Neuronal stem cell (in vitro differentiated cells): ENCODE measurements at regions not wholly inside any gene's neighbourhood (a gene's known extent, or its start where the extent isn't known, plus 50 kb on each side); places are given as distances from the start of the nearest gene placed in this dataset.

Experiments
- DNase-seq: peaks from one replicate; pipeline ENCODE4 v3.0.0-alpha.2; 2013; ENCODE audit warnings: low spot score
- H2AFZ ChIP-seq: one replicate; pipeline ENCODE4 v1.6.1; 2013; ENCODE audit warnings: mild to moderate bottlenecking, low read length, inconsistent platforms
- H2AK5ac ChIP-seq: 2 replicates; pipeline ENCODE4 v1.6.1; 2013; ENCODE audit warnings: low read depth, mild to moderate bottlenecking, inconsistent platforms, low read length, moderate library complexity, mixed read lengths
- H2BK120ac ChIP-seq: 2 replicates; pipeline ENCODE4 v1.6.1; 2013; ENCODE audit warnings: low read depth, mild to moderate bottlenecking, inconsistent platforms, low read length, moderate library complexity, mixed read lengths
- H2BK12ac ChIP-seq: one replicate; pipeline ENCODE4 v1.6.1; 2013; ENCODE audit warnings: low read length, inconsistent platforms
- H2BK15ac ChIP-seq: 2 replicates; pipeline ENCODE4 v1.6.1; 2013; ENCODE audit warnings: mild to moderate bottlenecking, low read length, inconsistent platforms, mixed read lengths
- H2BK5ac ChIP-seq: one replicate; pipeline ENCODE4 v1.6.1; 2013; ENCODE audit warnings: inconsistent platforms, mild to moderate bottlenecking, low read length, moderate library complexity
- H3K14ac ChIP-seq: one replicate; pipeline ENCODE4 v1.6.1; 2013; ENCODE audit warnings: low read length, inconsistent platforms
- H3K18ac ChIP-seq: 2 replicates; pipeline ENCODE4 v1.6.1; 2013; ENCODE audit warnings: low read length, inconsistent platforms
- H3K23ac ChIP-seq: 2 replicates; pipeline ENCODE4 v1.6.1; 2013; ENCODE audit warnings: low read depth, mild to moderate bottlenecking, mixed read lengths, low read length, inconsistent platforms; ENCODE audit not compliant: poor library complexity
- H3K27ac ChIP-seq: replicated peaks from 3 replicates; pipeline ENCODE4 v1.5.1; 2013; ENCODE audit warnings: low read length, inconsistent platforms
- H3K27me3 ChIP-seq, 3 experiments: 2 replicates each; pipeline ENCODE4 v1.6.1; 2013; ENCODE audit warnings: low read length in 3 of 3, mild to moderate bottlenecking in 2 of 3, inconsistent platforms in 1 of 3, low read depth in 1 of 3, mixed read lengths in 1 of 3, moderate library complexity in 1 of 3; ENCODE audit not compliant: control insufficient read depth in 3 of 3, insufficient read depth in 3 of 3
- H3K36me3 ChIP-seq, 2 donors: replicated peaks in 1 of 2; 2 replicates each; pipeline ENCODE4 v1.6.1; 2013; ENCODE audit warnings: low read length in 2 of 2; ENCODE audit not compliant: control insufficient read depth in 2 of 2, insufficient read depth in 2 of 2
- H3K4ac ChIP-seq: 2 replicates; pipeline ENCODE4 v1.6.1; 2013; ENCODE audit warnings: inconsistent platforms, mild to moderate bottlenecking, low read length, moderate library complexity
- H3K4me1 ChIP-seq, 2 donors: 1 replicate in 1 of 2; 2 replicates in 1 of 2; pipeline ENCODE4 v1.6.1; 2013; ENCODE audit warnings: low read length in 2 of 2, low read depth in 1 of 2; ENCODE audit not compliant: control insufficient read depth in 2 of 2, insufficient read depth in 1 of 2
- H3K4me2 ChIP-seq: one replicate; pipeline ENCODE4 v1.6.1; 2013; ENCODE audit warnings: mild to moderate bottlenecking, low read length, inconsistent platforms; ENCODE audit not compliant: insufficient read depth, poor library complexity, severe bottlenecking
- H3K4me3 ChIP-seq, 2 donors: 2 replicates each; pipeline ENCODE4 v1.5.1; 2013; ENCODE audit warnings: low read length in 2 of 2, mild to moderate bottlenecking in 2 of 2, inconsistent platforms in 1 of 2, moderate library complexity in 1 of 2
- H3K79me1 ChIP-seq: one replicate; pipeline ENCODE4 v1.6.1; 2013; ENCODE audit warnings: low read depth, mild to moderate bottlenecking, inconsistent platforms, low read length, moderate library complexity
- H3K9ac ChIP-seq: one replicate; pipeline ENCODE4 v1.6.1; 2013; ENCODE audit warnings: mild to moderate bottlenecking, low read depth, low read length, inconsistent platforms; ENCODE audit not compliant: poor library complexity
- H3K9me3 ChIP-seq, 2 donors: replicated peaks in 1 of 2; 2 replicates each; pipeline versions ENCODE3 to v1.6.1; 2013; ENCODE audit warnings: low read length in 2 of 2, mild to moderate bottlenecking in 2 of 2, inconsistent platforms in 1 of 2, low read depth in 1 of 2, mixed read lengths in 1 of 2, moderate library complexity in 1 of 2; ENCODE audit not compliant: control insufficient read depth in 2 of 2, insufficient read depth in 1 of 2
- H4K8ac ChIP-seq: one replicate; pipeline ENCODE4 v1.6.1; 2013; ENCODE audit warnings: low read depth, mild to moderate bottlenecking, inconsistent platforms, low read length, moderate library complexity
- H4K91ac ChIP-seq: one replicate; pipeline ENCODE4 v1.6.1; 2013; ENCODE audit warnings: low read length, low read depth, mild to moderate bottlenecking, inconsistent platforms; ENCODE audit not compliant: poor library complexity
- WGBS, 2 donors: extraction: QIAGEN DNeasy Blood & Tissue Kit; methylation state at CpG; one replicate each; pipeline ENCODE4 v1.1.7; 2013; ENCODE audit warnings: missing lambda C conversion rate in 2 of 2, mixed read lengths in 1 of 2; ENCODE audit not compliant: insufficient read length in 2 of 2, insufficient replicate concordance in 1 of 2; ENCODE audit errors: extremely low coverage in 2 of 2; 5-methylcytosine and 5-hydroxymethylcytosine counted together

DNA sequence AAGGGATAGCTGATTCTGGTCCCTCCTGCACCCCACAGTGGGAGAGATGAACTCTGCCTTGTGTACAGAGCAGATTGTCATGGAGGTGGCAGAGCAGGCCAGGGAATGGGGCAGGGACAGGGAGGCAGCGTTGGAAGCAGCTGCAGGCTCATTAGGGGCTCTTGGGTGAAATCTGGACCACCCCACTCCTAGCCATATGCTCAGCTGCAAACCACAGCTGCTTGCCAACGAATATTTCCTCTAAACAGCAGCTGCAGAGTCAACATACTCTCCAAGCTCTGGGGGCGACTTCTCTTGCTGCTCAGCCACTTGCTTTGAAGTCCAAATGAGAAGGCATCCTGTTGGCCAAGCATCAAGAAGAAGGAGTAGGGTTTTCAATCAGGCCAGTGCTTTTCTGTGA is 302.3 kb upstream of the AUTS2 start:
- no peak overlapping the region for H3K23ac ChIP-seq
- H4K91ac ChIP-seq = no peak overlapping the region
- H2BK120ac ChIP-seq = no peak overlapping the region
- H3K4me1 ChIP-seq = no peaks in the 10 kb centered on the region
- H4K8ac ChIP-seq = no peak overlapping the region
- H3K27me3 ChIP-seq = peaks cover 0 to 2% (median 0%) of the 10 kb centered on the region in 3 experiments
- no peak overlapping the region for H2BK5ac ChIP-seq
- no peak overlapping the region for H2BK15ac ChIP-seq
- H3K27ac ChIP-seq = no peak overlapping the region
- no peak for DNase-seq
- H2AK5ac ChIP-seq = no peak overlapping the region
- no peaks in the 10 kb centered on the region for H3K36me3 ChIP-seq
- no peak overlapping the region for H3K14ac ChIP-seq
- H3K79me1 ChIP-seq = no peaks in the 10 kb centered on the region
- H2BK12ac ChIP-seq = no peak overlapping the region
- H2AFZ ChIP-seq = no peak overlapping the region
- WGBS, 2 donors = no CpG with 5 or more reads among the region's 3 CpGs
- H3K9me3 ChIP-seq = no peaks in the 10 kb centered on the region
- no peak overlapping the region for H3K4ac ChIP-seq
- no peak overlapping the region for H3K18ac ChIP-seq
- no peak overlapping the region for H3K9ac ChIP-seq
- no peak overlapping the region for H3K4me2 ChIP-seq
- H3K4me3 ChIP-seq = peak overlapping the region in 1 of 2 donors; percentile 61

GRCh38 chr7:69301253-69301652 is 297.0 kb upstream of the AUTS2 start:
- no CpG with 5 or more reads among the region's 3 CpGs for WGBS, 2 donors
- Histone ChIP-seq H3K27ac (no peak overlapping the region), H3K9ac (no peak overlapping the region), H2AK5ac (no peak overlapping the region), H3K9me3 (no peaks in the 10 kb centered on the region), H4K91ac (no peak overlapping the region), H3K14ac (no peak overlapping the region), H2BK15ac (no peak overlapping the region), H3K4me3 (no peak overlapping the region), H3K36me3 (no peaks in the 10 kb centered on the region), H3K23ac (no peak overlapping the region), H4K8ac (no peak overlapping the region), H2BK5ac (no peak overlapping the region), H2AFZ (no peak overlapping the region), H3K79me1 (no peaks in the 10 kb centered on the region), H3K27me3 (peaks cover 0 to 2% (median 0%) of the 10 kb centered on the region in 3 experiments), H3K18ac (no peak overlapping the region), H3K4ac (no peak overlapping the region), H3K4me2 (no peak overlapping the region), H3K4me1 (no peaks in the 10 kb centered on the region), H2BK12ac (no peak overlapping the region), H2BK120ac (no peak overlapping the region)
- no peak for DNase-seq

DNA sequence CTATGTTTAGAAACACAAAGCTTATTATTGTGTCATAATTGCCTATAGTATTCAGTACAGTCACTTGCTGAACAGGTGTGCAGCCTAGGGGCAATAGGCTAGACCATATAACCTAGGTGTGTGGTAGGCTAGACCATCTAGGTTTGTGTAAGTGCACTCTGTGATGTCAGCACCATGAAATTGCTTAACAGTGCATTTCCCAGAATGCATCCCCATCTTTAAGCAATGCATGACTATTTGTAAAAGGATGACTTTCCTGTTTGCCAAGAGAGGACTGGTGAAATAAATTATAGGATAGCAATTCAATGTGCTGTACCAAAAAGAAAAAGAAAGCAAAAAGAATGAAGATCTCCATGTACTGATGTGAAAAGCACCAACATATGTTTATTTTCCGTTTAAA is 288.7 kb upstream of the AUTS2 start:
- Histone ChIP-seq H3K23ac (no peak overlapping the region), H3K14ac (no peak overlapping the region), H3K27ac (no peak overlapping the region), H2BK15ac (no peak overlapping the region), H2BK12ac (no peak overlapping the region), H3K4me1 (no peaks in the 10 kb centered on the region), H3K79me1 (no peaks in the 10 kb centered on the region), H2BK120ac (no peak overlapping the region), H2AK5ac (no peak overlapping the region), H3K9me3 (no peaks in the 10 kb centered on the region), H3K9ac (no peak overlapping the region), H4K91ac (no peak overlapping the region), H2BK5ac (no peak overlapping the region), H3K36me3 (no peaks in the 10 kb centered on the region), H3K18ac (no peak overlapping the region), H3K27me3 (no peaks in the 10 kb centered on the region), H3K4me3 (no peak overlapping the region), H3K4me2 (no peak overlapping the region), H3K4ac (no peak overlapping the region), H4K8ac (no peak overlapping the region), H2AFZ (no peak overlapping the region)
- no peak for DNase-seq
- no CpG with 5 or more reads among the region's 1 CpG for WGBS, 2 donors

GRCh38 chr7:69311489-69311888 is 286.8 kb upstream of the AUTS2 start:
- Histone ChIP-seq H2BK120ac (no peak overlapping the region), H3K36me3 (no peaks in the 10 kb centered on the region), H4K8ac (no peak overlapping the region), H3K4ac (no peak overlapping the region), H3K27me3 (no peaks in the 10 kb centered on the region), H3K23ac (no peak overlapping the region), H2AK5ac (no peak overlapping the region), H2AFZ (no peak overlapping the region), H3K9me3 (no peaks in the 10 kb centered on the region), H2BK15ac (no peak overlapping the region), H3K14ac (no peak overlapping the region), H3K18ac (no peak overlapping the region), H3K79me1 (no peaks in the 10 kb centered on the region), H3K4me2 (no peak overlapping the region), H3K4me3 (no peak overlapping the region), H2BK12ac (no peak overlapping the region), H3K27ac (no peak overlapping the region), H2BK5ac (no peak overlapping the region), H3K9ac (no peak overlapping the region), H3K4me1 (no peaks in the 10 kb centered on the region), H4K91ac (no peak overlapping the region)
- WGBS, 2 donors = no CpG with 5 or more reads among the region's 1 CpG
- DNase-seq = no peak
